ENCODE measurements at regions not wholly inside any gene's neighbourhood (a gene's known extent, or its start where the extent isn't known, plus 50 kb on each side); places are given as distances from the start of the nearest gene placed in this dataset.

GRCh38 chr10:106380706-106381105 is 783.8 kb downstream of the SORCS1 start:
- TF ChIP-seq NPAS2 (CRISPR knock-in tag; IDR thresholded peaks at IDR 0.05; ENCODE audit: borderline replicate concordance) (no peak), ELK1 (IDR thresholded peaks at IDR 0.05; ENCODE audit: low read depth, low read length) (no peak), MYC (IDR thresholded peaks at IDR 0.05; ENCODE audit: borderline replicate concordance, low read length) (no peak), MAZ (IDR thresholded peaks at IDR 0.05; ENCODE audit: borderline replicate concordance, low read depth, low read length) (no peak), PBX3 (IDR thresholded peaks at IDR 0.05) (no peak), REST (IDR thresholded peaks at IDR 0.05) (no peak), FOSB (CRISPR knock-in tag; IDR thresholded peaks at IDR 0.05) (no peak), HES2 (IDR thresholded peaks at IDR 0.05) (no peak), ATOH8 (CRISPR knock-in tag; IDR thresholded peaks at IDR 0.05; ENCODE audit: low read depth) (no peak), ZSCAN20 (CRISPR knock-in tag; IDR thresholded peaks at IDR 0.05) (no peak), CHD2 (IDR thresholded peaks at IDR 0.05; ENCODE audit: low read length, partially characterized antibody) (no peak), SMC3 (IDR thresholded peaks at IDR 0.05) (no peak), MAX (IDR thresholded peaks at IDR 0.05) (no peak)
- H3K4me1 ChIP-seq = no peaks in the 10 kb centered on the region
- WGBS (ENCODE audit: missing lambda C conversion rate) = 38% methylated on average over 3 of the region's 3 CpGs
- POLR2A ChIA-PET = no interaction called here
- no peak for ATAC-seq
- no peak overlapping the region for H3K4me3 ChIP-seq
- no peak for FAIRE-seq
- H3K9me3 ChIP-seq = no peaks in the 10 kb centered on the region
- no peak for DNase-seq (ENCODE audit: low read depth in 1 of 2, low spot score in 1 of 2)
- no peak overlapping the region for H3K4me2 ChIP-seq
- no peak overlapping the region for H3K27ac ChIP-seq
- CTCF ChIA-PET = no interaction called here

GRCh38 chr10:106378251-106378650 is 786.3 kb downstream of the SORCS1 start:
- ATAC-seq (no peak), FAIRE-seq (no peak), DNase-seq (ENCODE audit: low read depth in 1 of 2, low spot score in 1 of 2) (no peak)
- CTCF ChIA-PET = no interaction called here
- Histone ChIP-seq H3K4me1 (no peaks in the 10 kb centered on the region), H3K9me3 (no peaks in the 10 kb centered on the region), H3K4me3 (no peak overlapping the region), H3K27ac (no peak overlapping the region), H3K4me2 (no peak overlapping the region)
- 3% methylated on average over 3 of the region's 3 CpGs for WGBS (ENCODE audit: missing lambda C conversion rate)
- TF ChIP-seq EP300 (IDR thresholded peaks at IDR 0.05) (no peak), ESRRA (IDR thresholded peaks at IDR 0.05; ENCODE audit: borderline replicate concordance, low read length) (no peak), FOXS1 (CRISPR knock-in tag; IDR thresholded peaks at IDR 0.05) (no peak), HMGXB4 (CRISPR knock-in tag; IDR thresholded peaks at IDR 0.05; ENCODE audit: borderline replicate concordance) (no peak), EHF (CRISPR knock-in tag; IDR thresholded peaks at IDR 0.05) (no peak)
- POLR2A ChIA-PET = no interaction called here
